ENCODE measurements at regions not wholly inside any gene's neighbourhood (a gene's known extent, or its start where the extent isn't known, plus 50 kb on each side); places are given as distances from the start of the nearest gene placed in this dataset.
A peak's percentile ranks its signal among the peaks of the same experiment; 100 is the strongest.

DNA sequence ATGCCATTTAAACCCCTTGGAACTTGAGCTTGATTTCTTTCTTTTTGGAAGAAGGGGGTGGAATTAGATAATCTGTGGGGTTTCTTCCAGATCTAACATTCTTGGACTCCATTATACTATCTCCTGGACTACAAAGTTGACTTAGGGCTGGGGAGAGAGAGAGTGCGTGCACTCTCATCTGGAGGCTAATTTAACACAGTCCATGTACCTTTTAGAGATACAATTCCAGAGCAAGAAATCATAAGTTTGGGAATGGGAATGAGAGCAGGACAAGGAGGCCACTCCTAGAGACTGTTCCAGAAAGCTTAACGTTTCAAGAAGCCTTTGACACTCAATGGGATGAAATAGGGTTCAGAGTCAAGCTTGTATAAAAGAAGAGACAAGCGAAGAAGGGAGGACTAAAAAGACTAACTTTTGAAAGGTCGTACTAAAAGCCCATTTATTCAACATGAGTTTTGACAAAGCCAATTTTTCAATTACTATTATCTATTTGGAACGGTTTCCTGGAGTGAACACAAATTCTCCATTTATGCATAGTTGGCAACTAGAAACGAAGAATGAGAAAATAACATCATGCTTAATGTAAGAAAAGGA is 83.4 kb downstream of the ACTL7B start:
- no peak overlapping the region for H3K4me3 ChIP-seq

DNA sequence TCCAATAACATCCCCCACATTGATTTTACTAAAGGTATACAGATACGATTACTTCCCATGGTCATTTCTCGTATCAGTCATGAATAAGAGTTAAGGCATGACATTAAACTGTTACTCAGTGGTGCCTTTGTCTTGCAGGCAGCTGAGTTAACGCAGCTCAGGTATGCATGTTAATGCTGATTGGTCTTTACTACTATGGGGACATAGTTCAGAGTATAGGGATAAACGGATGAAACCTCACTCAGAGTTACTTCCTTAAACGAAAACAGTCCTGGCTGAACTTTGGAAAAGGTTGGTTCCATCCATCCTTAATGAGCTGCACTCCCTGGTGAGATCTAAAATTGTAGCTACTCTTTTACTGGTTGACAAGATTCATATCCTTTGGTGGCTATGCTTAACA is 87.0 kb downstream of the ACTL7B start:
- Histone ChIP-seq H3K4me3 (no peak overlapping the region), H3K27ac (no peak overlapping the region)

More for the DNA sequence above, 83.4 kb downstream of the ACTL7B start:
- no peak overlapping the region for H3K27ac ChIP-seq

DNA sequence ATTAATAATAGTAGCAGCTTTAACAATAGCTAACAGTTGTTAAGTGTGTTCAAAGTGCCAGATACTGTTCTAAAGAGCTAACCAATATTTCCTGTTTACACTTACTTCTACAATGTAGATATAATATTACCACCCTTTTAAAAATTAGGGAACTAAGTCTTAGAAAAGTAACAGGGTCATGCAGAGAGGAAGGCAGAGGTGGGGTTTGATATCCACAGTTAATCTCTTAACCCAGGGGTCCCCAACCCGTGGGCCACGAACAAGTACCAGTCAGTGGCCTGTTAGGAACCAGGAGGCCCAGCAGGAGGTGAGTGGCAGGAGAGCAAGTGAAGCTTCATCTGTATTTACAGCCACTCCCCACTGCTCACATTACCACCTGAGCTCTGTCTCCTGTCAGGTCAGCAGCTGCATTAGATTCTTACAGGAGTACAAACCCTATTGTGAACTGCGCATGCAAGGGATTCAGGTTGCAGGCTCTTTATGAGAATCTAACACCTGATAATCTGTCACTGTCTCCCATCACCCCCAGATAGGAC is 89.1 kb downstream of the ACTL7B start:
- Histone ChIP-seq H3K4me3 (no peak overlapping the region), H3K27ac (no peak overlapping the region)

DNA sequence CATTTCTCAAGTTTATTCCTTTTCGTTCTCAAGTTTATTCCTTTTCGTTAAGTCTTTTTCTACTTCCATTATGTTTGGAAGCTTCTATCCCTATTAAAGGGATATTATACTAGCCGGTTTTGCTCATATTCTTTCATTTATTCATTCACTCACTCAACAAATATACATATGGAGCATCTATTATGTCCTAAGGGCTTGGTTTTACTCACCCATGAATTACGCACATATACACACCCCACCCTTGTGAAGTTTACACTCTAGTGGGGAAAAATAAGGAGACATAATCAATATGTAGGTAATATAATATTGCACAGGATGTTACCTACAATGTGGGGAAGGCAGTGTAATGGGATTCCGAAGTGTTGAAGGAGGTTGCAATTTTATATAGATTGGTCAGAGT is 90.5 kb downstream of the ACTL7B start:
- H3K27ac ChIP-seq, result no peak overlapping the region

DNA sequence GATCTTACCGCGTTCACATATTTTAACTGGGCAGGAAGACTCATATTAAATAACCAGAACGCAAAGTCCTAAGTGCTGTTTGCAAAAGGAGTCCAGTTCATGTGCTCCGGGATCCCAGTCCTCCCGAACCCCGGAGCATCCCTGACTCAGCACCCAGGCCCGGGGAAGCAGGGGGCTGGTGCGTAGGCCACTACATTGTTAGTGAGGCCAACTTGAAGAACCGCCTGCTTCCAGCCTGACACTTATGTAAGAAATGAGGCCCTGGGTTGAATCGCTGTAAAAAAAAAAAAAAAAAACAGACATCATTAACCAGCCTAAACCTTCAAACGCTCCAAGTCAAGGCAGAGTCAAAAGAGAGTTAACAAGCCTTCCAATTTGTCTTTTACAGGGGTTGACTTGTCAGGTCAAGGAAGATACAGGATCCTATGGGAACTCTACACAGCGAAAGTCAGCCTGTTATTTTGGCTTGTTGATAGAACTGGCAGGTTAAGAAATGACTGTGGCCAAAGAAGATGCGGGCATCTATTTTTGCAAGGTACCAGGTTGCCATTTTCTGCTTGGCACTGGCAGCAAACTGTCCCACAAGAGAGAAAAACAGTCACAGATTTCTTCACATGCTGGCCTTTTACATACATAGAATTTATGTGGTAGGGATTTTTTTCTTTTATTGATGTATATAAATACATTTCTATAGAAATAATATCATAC is 93.3 kb downstream of the ACTL7B start:
- Histone ChIP-seq H3K4me3 (no peak overlapping the region), H3K27ac (no peak overlapping the region)

More for the DNA sequence above, 90.5 kb downstream of the ACTL7B start:
- no peak overlapping the region for H3K4me3 ChIP-seq

DNA sequence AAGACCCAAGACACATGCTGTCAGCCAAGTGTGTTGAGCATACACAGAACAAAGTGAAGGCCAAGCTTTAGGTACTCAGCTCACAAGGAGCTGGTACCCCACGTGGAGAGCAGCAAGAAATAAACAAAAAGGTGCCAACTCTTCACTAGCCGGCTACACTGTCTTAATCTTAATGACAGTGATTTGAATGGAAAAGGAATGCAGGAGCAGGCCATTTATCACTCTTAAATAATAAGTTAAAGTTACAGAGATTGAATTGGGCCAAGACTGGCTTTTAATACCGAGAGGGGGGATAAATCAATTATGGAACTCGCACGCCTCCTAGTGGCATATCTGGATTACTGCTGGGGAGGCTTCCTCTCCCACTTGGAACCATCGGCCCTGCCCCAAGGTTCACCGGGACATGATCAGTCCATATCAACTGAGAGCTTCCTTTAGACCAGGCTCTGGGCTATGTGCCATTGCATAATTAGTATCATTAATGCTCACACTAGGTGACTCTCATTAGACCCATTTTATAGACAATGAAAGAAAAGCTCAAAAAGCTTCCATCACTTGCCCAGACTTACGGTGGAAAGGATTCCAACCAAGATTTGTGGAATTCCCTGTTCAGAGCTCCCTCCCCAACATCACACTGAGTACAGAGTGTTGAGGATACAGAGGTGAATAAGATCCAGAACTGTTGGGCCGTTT is 94.0 kb downstream of the ACTL7B start:
- Histone ChIP-seq H3K27ac (peak overlapping the region in 8 of 21 experiments; percentile 1 to 65 (median 24)), H3K4me3 (no peak overlapping the region)

DNA sequence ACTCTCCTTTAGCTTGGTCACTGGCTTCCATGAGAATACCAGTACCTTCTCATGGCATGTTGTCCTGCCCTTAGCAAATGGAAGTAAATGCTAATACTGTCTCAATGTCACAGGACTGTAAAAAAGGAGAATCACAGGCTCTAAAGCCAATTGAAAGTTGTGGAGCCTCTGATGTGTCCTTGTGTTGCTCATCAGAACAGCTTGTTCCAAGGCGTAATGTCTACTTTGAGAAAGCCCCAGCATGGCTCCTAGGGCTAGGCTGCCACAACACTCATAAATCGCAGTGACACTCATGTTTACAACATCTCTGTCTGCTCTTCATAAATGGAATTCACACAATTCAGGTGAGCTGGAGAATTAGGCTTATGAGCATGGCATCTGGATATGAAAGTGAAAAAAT is 94.9 kb downstream of the ACTL7B start:
- H3K27ac ChIP-seq, result peak overlapping the region in 3 of 21 experiments; percentile 1 to 65 (median 51)

DNA sequence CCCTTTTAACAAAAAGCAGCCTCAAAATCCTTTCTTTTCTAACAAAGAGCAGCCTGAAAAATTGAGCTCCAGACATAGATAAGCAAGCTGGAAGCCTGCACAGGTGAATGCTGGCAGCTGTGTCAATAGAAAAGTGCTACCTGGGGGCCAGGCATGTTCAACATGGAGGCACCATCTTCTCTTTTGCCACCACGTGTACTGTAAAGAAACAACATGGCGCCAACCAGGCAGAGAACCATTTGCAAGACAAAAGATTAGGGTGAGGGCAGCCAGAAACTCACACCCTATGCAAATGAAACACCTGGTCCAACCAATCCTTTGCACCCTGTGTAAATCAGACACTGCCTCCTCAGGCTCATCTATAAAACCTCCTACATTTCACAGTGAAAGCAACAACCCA is 96.0 kb downstream of the ACTL7B start:
- Histone ChIP-seq H3K27ac (no peak overlapping the region), H3K4me3 (no peak overlapping the region)

More for the DNA sequence above, 94.9 kb downstream of the ACTL7B start:
- no peak overlapping the region for H3K4me3 ChIP-seq

DNA sequence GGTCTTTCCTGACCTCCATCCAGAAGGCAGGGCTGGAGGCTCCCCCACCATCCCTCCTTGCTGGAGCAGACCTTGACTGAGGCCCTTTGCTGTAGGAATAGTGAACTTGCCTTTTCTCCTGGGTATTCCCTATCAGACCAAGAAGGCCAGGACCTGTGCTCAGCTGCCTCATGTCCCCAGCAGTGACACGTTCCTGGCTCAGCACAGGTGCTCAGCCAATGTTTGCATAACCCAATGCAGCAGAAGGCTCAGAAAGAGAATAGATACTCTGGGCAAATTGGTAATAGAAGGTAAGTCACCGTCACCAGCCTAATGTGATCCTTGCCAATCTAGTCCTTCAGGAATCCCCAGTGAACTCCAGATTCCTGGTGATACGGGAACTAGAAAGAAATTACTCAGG is 96.4 kb downstream of the ACTL7B start:
- peak overlapping the region in 1 of 21 experiments; percentile 56 for H3K27ac ChIP-seq
- no peak overlapping the region for H3K4me3 ChIP-seq

- Histone ChIP-seq H3K27ac (peak overlapping the region in 2 of 21 experiments; percentile 14 to 32), H3K4me3 (no peak overlapping the region)
Observed at GRCh38 chr9:108756746-108757490, 98.9 kb downstream of the ACTL7B start.

- H3K27ac ChIP-seq, result no peak overlapping the region
- no peak overlapping the region for H3K4me3 ChIP-seq
Observed at GRCh38 chr9:108755979-108756378, 99.8 kb downstream of the ACTL7B start.

DNA sequence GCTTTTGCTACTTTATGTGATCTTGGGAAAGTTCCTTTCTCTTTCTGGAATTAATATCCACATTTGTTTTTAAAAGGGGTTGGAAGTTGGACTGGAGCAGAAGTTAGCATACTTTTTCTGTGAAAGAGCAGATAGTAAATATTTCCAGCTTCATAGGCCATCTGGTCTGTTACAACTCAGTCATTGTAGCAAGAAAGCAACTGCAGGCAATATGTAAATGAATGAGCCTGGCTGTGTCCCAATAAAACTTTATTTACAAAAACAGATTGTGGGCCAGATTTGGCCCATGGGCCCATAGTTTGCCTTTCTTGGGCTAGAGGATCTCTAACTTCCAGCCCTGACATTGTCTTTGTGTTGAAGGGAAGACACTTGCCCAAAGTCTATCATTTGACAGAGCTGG is 104.4 kb downstream of the ACTL7B start:
- Histone ChIP-seq H3K4me3 (no peak overlapping the region), H3K27ac (peak overlapping the region in 1 of 21 experiments; percentile 28)

DNA sequence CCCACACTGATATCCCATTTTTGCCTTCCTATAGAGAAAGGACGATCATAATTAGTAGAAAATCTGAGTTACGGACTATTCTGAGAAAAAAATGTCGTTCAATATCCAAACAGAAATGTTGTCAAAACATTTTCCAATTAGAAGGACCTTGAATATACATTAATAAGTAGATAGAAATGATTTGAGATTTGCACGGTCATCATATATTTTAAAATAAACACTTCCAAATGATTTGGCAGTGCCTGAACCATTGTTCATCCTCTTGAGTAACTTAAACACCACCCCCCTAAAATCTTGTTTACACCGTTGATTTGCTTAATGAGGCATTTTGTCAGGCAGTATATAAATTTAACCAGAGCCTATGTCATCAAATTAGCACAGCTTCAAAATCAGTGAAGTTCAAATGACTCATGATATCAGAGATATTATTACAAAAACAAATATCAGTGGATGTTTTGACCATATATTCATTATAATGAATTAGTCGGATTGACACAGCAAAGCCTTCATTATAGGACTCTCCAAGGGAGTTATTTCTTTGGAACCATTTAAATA is 105.0 kb downstream of the ACTL7B start:
- Histone ChIP-seq H3K27ac (no peak overlapping the region), H3K4me3 (no peak overlapping the region)

DNA sequence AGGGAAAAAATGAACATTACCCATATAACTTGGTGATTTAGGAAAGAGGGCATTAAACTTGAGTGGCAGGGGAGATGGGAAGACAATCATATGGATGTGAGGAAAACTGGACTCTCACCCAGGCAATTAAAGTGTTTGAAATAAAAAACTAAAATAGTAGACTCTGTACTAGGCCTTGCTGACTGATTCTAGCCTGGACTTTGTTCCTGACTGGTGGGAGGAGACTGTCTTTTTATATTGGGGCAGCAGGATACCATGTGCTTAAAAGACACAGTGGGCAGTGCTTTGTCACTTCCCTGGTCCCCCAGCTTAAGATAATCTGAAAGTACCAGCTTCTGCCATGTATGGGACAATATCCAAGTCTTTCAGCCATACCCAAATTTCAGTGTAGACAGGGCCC is 107.0 kb downstream of the ACTL7B start:
- H3K4me3 ChIP-seq, result no peak overlapping the region
- no peak overlapping the region for H3K27ac ChIP-seq

DNA sequence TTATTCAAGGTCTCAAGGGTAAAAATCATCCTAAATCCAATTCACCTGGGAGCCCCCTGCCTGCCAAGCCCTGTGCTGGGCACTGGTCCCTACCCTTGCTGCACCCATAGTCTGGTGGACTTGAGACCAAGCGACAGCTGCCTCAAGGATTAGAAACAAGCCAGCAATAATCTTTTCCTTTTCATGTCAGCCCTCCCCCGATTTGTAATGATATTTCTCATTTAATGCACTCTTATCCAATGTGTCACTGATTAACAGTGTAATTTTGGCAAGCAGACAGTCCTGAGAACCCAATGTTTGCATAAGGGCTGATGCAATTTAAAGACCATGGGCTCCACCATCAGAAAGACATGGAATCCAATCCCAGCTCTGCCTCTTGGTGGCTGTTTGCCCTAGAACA is 108.9 kb downstream of the ACTL7B start:
- H3K4me3 ChIP-seq, result no peak overlapping the region

GRCh38 chr9:108746001-108746400 is 109.8 kb downstream of the ACTL7B start:
- Histone ChIP-seq H3K4me3 (no peak overlapping the region), H3K27ac (no peak overlapping the region)

More for the DNA sequence above, 108.9 kb downstream of the ACTL7B start:
- H3K27ac ChIP-seq, result no peak overlapping the region

DNA sequence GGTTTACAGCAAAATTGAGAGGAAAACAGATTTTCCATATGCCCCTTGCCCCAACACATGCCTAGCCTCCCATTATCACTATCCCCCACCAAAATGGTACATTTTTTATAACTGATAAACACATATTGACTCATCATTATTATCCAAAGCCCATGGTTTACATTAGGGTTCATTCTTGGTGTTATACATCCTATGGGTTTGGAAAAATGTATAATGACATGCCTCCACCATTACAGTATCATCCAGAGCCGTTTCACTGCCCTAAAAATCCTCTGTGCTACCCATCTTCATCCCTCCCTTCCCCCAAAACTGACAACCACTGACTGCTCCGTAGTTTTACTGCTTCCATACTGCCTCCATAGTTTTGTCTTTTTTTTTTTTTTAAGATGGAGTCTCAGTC is 111.1 kb downstream of the ACTL7B start:
- Histone ChIP-seq H3K27ac (no peak overlapping the region), H3K4me3 (no peak overlapping the region)

DNA sequence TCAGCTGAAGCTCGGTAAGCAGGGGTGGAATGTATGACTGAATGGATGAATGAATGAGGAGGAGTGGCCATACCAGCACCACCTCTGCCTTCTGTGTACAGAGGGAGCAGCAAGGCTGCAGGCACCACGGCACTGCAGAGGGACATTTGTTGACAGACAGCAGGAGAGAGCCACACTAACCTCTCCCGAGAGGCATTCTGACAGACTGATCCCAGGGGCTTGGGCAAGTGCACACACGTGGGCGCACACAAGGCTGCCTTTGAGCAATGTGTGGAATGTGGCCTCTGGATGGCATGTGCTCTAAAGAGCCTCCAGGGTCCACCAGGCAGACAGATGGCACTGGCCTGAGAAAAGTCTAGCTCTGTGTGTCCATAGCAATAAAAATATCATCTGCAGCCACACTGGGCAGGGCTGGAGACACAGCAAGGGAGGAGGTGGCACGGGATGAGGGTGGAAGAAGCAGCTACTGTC is 111.8 kb downstream of the ACTL7B start:
- Histone ChIP-seq H3K27ac (no peak overlapping the region), H3K4me3 (no peak overlapping the region)

DNA sequence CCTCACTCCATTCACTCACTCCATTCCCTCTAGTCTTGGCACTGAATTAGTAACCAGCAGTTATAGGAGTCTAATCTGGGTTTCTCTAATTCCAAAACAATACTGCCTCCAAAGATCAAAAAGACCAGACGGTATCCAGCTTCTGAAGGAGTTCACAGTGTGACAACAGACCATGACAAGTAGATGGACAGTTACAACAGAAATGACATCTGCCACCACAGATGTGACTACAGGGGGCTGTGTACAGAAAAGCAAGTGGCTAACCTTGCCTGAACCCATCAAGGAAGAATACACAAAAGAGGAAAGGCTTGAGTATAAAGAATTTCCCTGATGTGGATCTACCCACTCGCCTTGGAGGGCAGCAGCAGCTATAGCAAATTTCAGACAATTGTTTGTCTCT is 112.4 kb downstream of the ACTL7B start:
- no peak overlapping the region for H3K4me3 ChIP-seq
- H3K27ac ChIP-seq, result no peak overlapping the region

DNA sequence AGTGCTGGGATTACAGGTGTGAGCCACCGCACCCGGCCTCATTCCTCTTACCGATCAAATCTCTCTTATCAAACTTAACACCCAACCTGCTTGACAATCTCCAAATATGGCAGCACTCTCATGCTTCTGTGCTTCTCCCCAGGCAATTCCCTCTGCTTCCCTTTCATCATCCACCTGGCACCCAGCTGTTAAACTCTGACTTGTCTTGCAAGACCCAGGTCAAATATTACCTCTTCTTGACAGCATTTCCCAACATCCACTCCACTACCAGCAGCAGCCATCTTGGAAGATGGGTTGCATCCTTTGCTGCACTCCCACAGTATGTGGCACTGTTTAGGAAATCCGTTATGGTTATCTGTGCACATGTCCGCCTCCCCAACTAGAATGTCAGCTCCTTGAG is 113.6 kb downstream of the ACTL7B start:
- H3K27ac ChIP-seq, result no peak overlapping the region
- no peak overlapping the region for H3K4me3 ChIP-seq

Data from skin epidermis (tissue), 12 donors.